ENCODE measurements at regions not wholly inside any gene's neighbourhood (a gene's known extent, or its start where the extent isn't known, plus 50 kb on each side); places are given as distances from the start of the nearest gene placed in this dataset.

DNA sequence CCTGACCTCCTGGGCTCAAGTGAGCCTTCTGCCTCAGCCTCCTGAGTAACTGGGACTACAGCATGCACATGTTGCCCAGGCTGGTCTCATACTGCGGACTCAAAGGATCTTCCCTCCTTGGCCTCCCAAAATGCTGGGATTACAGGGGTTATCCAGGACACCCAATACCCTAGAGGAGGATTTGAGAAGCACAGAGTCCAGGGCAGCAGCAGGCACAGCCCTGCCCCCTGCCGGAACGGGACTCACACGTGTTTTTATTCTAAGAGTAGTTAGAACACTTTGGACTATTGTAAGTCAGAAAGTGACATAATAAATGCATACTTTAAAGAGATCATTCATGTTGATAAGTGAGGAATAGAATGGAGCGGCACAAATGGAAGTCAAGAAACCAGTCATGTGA lies 80.2 kb downstream of the C6orf118 start:
- WGBS, 2 donors = 86 to 93% methylated on average over 5 of the region's 5 CpGs
- Histone ChIP-seq H3K4me1 (peaks cover 0 to 5% (median 0%) of the 10 kb centered on the region in 4 donors), H3K4me3 (no peak overlapping the region), H3K9me3 (no peaks in the 10 kb centered on the region), H3K27me3 (no peaks in the 10 kb centered on the region), H3K27ac (no peak overlapping the region), H3K36me3 (no peaks in the 10 kb centered on the region)
- DNase-seq (ENCODE audit: low spot score in 2 of 2) = no peak
- TF ChIP-seq EP300 (IDR thresholded peaks at IDR 0.05) (no peak), POLR2A (IDR thresholded peaks at IDR 0.05) (no peak)
- TF ChIP-seq, protein P1, sequence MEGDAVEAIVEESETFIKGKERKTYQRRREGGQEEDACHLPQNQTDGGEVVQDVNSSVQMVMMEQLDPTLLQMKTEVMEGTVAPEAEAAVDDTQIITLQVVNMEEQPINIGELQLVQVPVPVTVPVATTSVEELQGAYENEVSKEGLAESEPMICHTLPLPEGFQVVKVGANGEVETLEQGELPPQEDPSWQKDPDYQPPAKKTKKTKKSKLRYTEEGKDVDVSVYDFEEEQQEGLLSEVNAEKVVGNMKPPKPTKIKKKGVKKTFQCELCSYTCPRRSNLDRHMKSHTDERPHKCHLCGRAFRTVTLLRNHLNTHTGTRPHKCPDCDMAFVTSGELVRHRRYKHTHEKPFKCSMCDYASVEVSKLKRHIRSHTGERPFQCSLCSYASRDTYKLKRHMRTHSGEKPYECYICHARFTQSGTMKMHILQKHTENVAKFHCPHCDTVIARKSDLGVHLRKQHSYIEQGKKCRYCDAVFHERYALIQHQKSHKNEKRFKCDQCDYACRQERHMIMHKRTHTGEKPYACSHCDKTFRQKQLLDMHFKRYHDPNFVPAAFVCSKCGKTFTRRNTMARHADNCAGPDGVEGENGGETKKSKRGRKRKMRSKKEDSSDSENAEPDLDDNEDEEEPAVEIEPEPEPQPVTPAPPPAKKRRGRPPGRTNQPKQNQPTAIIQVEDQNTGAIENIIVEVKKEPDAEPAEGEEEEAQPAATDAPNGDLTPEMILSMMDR (IDR thresholded peaks at IDR 0.05) = no peak

DNA sequence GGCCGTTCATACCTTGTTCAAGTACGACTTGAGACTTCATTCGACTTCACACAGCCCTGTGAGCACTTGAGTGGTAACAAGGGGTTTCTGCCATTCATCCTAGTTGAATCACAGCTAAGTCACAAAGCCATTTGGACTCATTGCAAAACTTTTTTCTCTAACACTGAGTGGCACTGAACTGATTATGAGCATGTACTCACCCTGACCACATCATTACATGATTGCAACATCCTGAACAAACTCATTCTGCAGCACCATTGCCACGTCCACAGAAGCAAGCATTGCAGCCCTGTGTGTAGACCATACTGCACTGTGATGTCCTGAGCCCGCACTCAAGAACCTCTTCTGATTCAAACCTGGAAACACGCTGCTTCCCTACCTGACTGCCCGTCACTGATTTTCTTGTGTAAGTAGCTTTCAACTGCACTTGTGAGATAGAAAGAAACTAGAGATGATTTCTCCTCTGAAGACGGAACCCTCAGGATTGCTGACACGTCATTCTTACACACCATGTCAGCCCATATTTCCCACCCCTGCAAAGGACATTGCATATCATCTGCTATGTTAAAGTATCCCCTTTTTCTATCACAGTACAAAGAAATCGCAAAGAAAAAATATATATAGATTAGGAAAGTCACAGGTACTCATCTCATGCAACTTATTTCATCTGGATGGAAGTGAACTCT lies 81.6 kb downstream of the C6orf118 start:
- Histone ChIP-seq H3K9me3 (no peaks in the 10 kb centered on the region), H3K4me1 (peaks cover 0 to 5% (median 0%) of the 10 kb centered on the region in 4 donors), H3K36me3 (no peaks in the 10 kb centered on the region), H3K27ac (no peak overlapping the region), H3K4me3 (no peak overlapping the region), H3K27me3 (no peaks in the 10 kb centered on the region)
- no peak for DNase-seq (ENCODE audit: low spot score in 2 of 2)
- TF ChIP-seq, protein P1 (IDR thresholded peaks at IDR 0.05) = no peak
- no peak for TF ChIP-seq POLR2A (IDR thresholded peaks at IDR 0.05)
- TF ChIP-seq EP300 (IDR thresholded peaks at IDR 0.05) = no peak
- 87 to 90% methylated on average over 10 of the region's 10 CpGs for WGBS, 2 donors

DNA sequence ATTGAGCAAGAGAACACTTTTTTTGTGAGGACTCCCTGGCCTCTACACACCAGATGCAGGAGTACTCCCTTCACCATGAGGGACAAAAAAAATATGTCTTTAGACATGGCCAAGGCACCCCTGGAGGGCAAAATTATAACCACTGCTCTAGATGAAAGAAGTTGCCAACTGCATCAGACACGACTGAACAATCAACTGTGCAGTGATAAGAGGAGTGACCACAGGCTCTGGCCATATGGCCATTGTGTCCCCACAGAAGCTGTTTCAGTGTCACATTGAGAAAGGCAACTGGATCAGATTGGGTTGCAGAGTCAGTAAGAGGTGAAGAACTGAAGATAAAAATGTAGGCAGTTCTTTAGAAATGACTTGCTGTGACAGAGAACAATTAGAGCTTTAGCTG lies 85.7 kb downstream of the C6orf118 start:
- H3K36me3 ChIP-seq = no peaks in the 10 kb centered on the region
- H3K27ac ChIP-seq = no peak overlapping the region
- H3K4me3 ChIP-seq = no peak overlapping the region
- H3K27me3 ChIP-seq = no peaks in the 10 kb centered on the region
- 59% methylated on average over 1 of the region's 1 CpG for WGBS, 2 donors
- no peak for TF ChIP-seq POLR2A (IDR thresholded peaks at IDR 0.05)
- TF ChIP-seq, protein P1 (IDR thresholded peaks at IDR 0.05) = no peak
- no peak for TF ChIP-seq EP300 (IDR thresholded peaks at IDR 0.05)
- H3K9me3 ChIP-seq = no peaks in the 10 kb centered on the region
- DNase-seq (ENCODE audit: low spot score in 2 of 2) = no peak
- H3K4me1 ChIP-seq = peaks cover 0 to 8% (median 0%) of the 10 kb centered on the region in 4 donors

DNA sequence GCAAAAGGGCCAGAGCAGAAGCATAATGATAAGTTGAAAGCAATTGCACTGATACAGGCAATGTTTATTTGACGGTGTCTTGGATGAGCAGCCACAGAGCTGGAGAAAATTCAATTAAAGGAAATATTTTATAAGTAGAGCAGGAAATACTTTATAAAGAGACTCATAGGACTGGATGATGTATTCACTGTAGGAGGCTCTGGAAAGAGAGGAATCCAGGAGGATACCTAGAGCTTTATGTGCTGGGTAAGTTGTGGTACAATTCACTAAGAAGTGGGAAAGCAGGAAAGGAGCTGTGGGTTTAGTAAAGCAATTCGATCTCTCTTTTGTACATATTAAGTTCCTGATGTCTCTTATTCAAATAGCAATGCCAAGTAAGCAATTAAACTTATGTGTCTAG lies 86.3 kb downstream of the C6orf118 start:
- no peaks in the 10 kb centered on the region for H3K27me3 ChIP-seq
- WGBS, 2 donors = 85 to 86% methylated on average over 2 of the region's 2 CpGs
- peaks cover 0 to 8% (median 0%) of the 10 kb centered on the region in 4 donors for H3K4me1 ChIP-seq
- H3K27ac ChIP-seq = no peak overlapping the region
- no peak for DNase-seq (ENCODE audit: low spot score in 2 of 2)
- TF ChIP-seq POLR2A (IDR thresholded peaks at IDR 0.05) = no peak
- TF ChIP-seq EP300 (IDR thresholded peaks at IDR 0.05) = no peak
- TF ChIP-seq, protein P1 (IDR thresholded peaks at IDR 0.05) = no peak
- no peaks in the 10 kb centered on the region for H3K9me3 ChIP-seq
- no peak overlapping the region for H3K4me3 ChIP-seq
- H3K36me3 ChIP-seq = no peaks in the 10 kb centered on the region

DNA sequence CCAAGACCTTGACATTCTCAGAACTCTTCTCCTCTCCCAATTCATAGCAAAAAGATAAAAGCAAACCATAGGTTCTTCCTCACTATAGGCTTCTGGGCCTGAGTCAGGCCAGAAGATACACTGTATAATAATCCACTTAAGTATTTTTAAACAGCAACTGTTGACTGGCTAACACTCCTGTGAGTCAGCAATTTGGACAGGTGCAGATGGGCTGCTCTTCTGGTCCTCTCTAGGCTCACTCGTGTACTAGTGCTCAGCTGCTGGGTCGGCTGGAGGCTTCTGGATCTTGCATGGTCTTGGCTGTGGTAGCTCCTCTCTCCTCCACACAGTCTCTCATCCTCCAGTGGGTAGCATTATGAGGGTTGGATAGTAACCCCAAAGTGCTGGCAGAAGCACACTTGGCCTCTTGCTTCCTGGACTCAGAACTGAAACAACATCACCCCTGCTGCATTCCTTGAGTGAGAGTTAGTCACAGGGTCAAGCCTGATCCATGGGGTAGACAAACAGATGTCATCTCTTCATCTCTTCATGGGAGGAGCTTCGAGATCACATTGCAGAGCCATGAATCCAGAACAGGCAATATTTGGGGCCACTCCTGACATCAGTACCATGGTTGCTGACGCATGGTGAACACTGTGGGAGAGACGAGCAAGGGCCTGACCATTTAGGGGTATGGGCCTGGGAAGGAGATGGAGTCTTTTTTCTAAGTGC lies 86.9 kb downstream of the C6orf118 start:
- Histone ChIP-seq H3K4me3 (no peak overlapping the region), H3K36me3 (no peaks in the 10 kb centered on the region), H3K27ac (no peak overlapping the region), H3K27me3 (no peaks in the 10 kb centered on the region), H3K9me3 (no peaks in the 10 kb centered on the region), H3K4me1 (peaks cover 0 to 8% (median 0%) of the 10 kb centered on the region in 4 donors)
- no peak for DNase-seq (ENCODE audit: low spot score in 2 of 2)
- TF ChIP-seq EP300 (IDR thresholded peaks at IDR 0.05) (no peak), POLR2A (IDR thresholded peaks at IDR 0.05) (no peak)
- TF ChIP-seq, protein P1 (IDR thresholded peaks at IDR 0.05) = no peak
- WGBS, 2 donors = 87 to 92% methylated on average over 5 of the region's 5 CpGs

All from tibial nerve (tissue), 4 donors.